GM12878 (cell line): ENCODE measurements at regions not wholly inside any gene's neighbourhood (a gene's known extent, or its start where the extent isn't known, plus 50 kb on each side); places are given as distances from the start of the nearest gene placed in this dataset.

Experiments
- ATAC-seq: fragments of 200-7000 bp; cut with Tn5 transposase; 3 replicates; pipeline ENCODE4 v1.9.1; 2020; ENCODE audit warnings: mild to moderate bottlenecking, moderate library complexity
- BruUV-seq: library from RNA; stranded (reverse); fragments of 400-500 nt; replicated peaks from 2 replicates; lab custom pipeline; 2021; lab: Mats Ljungman, UMichigan
- CTCF ChIA-PET: fragments of 300-600 bp; sonication (Branson Sonifier 250); formaldehyde crosslinking; extraction: SDS; loops from one replicate; lab custom pipeline; 2021; ENCODE audit warnings: inconsistent platforms; lab: Yijun Ruan, JAX
- POLR2A ChIA-PET: fragments of 350-600 bp; formaldehyde crosslinking; extraction: SDS; loops from one replicate; lab custom pipeline; 2021; ENCODE audit warnings: inconsistent platforms; lab: Charles Lee
- RAD21 ChIA-PET: fragments of 300-600 bp; sonication (Branson Sonifier 250); formaldehyde crosslinking; loops from one replicate; lab custom pipeline; 2023; ENCODE audit warnings: antibody characterized with exemption; ENCODE audit not compliant: unreplicated experiment; lab: Charles Lee
- SMC1A ChIA-PET: fragments of 300-600 bp; sonication (Branson Sonifier 250); formaldehyde crosslinking; loops from one replicate; lab custom pipeline; 2023; ENCODE audit not compliant: unreplicated experiment, uncharacterized antibody; lab: Charles Lee
- DNase-seq: peaks from one replicate; pipeline ENCODE4 v3.0.0-alpha.2; 2011; ENCODE audit warnings: low read depth, low spot score
- FAIRE-seq: peaks from 3 replicates; lab custom pipeline; 2011; peaks lifted over from hg19 to GRCh38; lab: Jason Lieb, UNC
- H2AFZ ChIP-seq: 2 replicates; pipeline ENCODE4 v1.6.0; 2011; ENCODE audit warnings: low read depth, low read length, control low read depth; ENCODE audit not compliant: control insufficient read depth
- H3K27ac ChIP-seq: 2 replicates; pipeline ENCODE4 v1.5.1; 2011; ENCODE audit warnings: control low read depth; ENCODE audit not compliant: control insufficient read depth, insufficient read depth
- H3K27me3 ChIP-seq, 2 experiments: replicated peaks in 1 of 2; 2 replicates each; pipeline versions ENCODE4 v1.6.0 to v1.6.1; 2011; ENCODE audit warnings: low read length in 1 of 2; ENCODE audit not compliant: control insufficient read depth in 2 of 2, insufficient read depth in 2 of 2
- H3K36me3 ChIP-seq, 2 experiments: 2 replicates each; pipeline ENCODE4 v1.5.1; 2011; ENCODE audit warnings: low read length in 1 of 2; ENCODE audit not compliant: control insufficient read depth in 2 of 2, insufficient read depth in 2 of 2
- H3K4me1 ChIP-seq: 2 replicates; pipeline ENCODE4 v1.6.1; 2011; ENCODE audit warnings: mild to moderate bottlenecking, low read length, moderate library complexity, mixed read lengths; ENCODE audit not compliant: control insufficient read depth, insufficient read depth
- H3K4me2 ChIP-seq: 2 replicates; pipeline ENCODE4 v1.6.0; 2011; ENCODE audit warnings: control low read depth; ENCODE audit not compliant: control insufficient read depth, insufficient read depth
- H3K4me3 ChIP-seq: fragments of 200-600 bp; sonication (generic); 2 replicates; pipeline ENCODE4 v1.5.1; 2016
- H3K79me2 ChIP-seq: 2 replicates; pipeline ENCODE4 v1.6.0; 2011; ENCODE audit warnings: low read length; ENCODE audit not compliant: control insufficient read depth, insufficient read depth
- H3K9ac ChIP-seq: 2 replicates; pipeline ENCODE4 v1.8.0; 2011; ENCODE audit warnings: low read length, control low read depth, mixed read lengths; ENCODE audit not compliant: control insufficient read depth, insufficient read depth
- H3K9me3 ChIP-seq: replicated peaks from 3 replicates; pipeline ENCODE4 v1.5.1; 2011; ENCODE audit warnings: mild to moderate bottlenecking, low read length; ENCODE audit not compliant: control insufficient read depth, insufficient read depth
- H4K20me1 ChIP-seq: 2 replicates; pipeline ENCODE4 v1.6.0; 2011; ENCODE audit not compliant: control insufficient read depth, insufficient read depth
- ASH2L ChIP-seq: fragments of 300-600, 200-600 bp; sonication (generic); IDR thresholded peaks from 2 replicates; pipeline ENCODE4 v1.6.1; 2017; ENCODE audit warnings: low read depth, mild to moderate bottlenecking, borderline replicate concordance
- BACH1 ChIP-seq: fragments of 450-650 bp; IDR thresholded peaks from 2 replicates; pipeline ENCODE4 v1.6.1; 2017; ENCODE audit warnings: mild to moderate bottlenecking, borderline replicate concordance
- CBFB ChIP-seq: IDR thresholded peaks from 2 replicates; pipeline ENCODE4 v1.6.1; 2016; ENCODE audit warnings: antibody characterized with exemption, low read depth
- CBX3 ChIP-seq: fragments of 200-600 bp; sonication (generic); IDR thresholded peaks from 2 replicates; pipeline ENCODE4 v1.6.1; 2016; ENCODE audit warnings: low read depth, borderline replicate concordance
- DPF2 ChIP-seq: fragments of 450-650 bp; IDR thresholded peaks from 2 replicates; pipeline ENCODE4 v1.6.1; 2017; ENCODE audit warnings: mild to moderate bottlenecking
- EED ChIP-seq: sonication (generic); IDR thresholded peaks from 2 replicates; pipeline ENCODE4 v1.6.1; 2016; ENCODE audit warnings: antibody characterized with exemption, low read depth
- FOS ChIP-seq: IDR thresholded peaks from 3 replicates; pipeline ENCODE4 v1.6.1; 2011; ENCODE audit warnings: borderline replicate concordance; ENCODE audit not compliant: insufficient read length; ENCODE audit errors: extremely low read depth
- HSF1 ChIP-seq: fragments of 150-350 bp; IDR thresholded peaks from 2 replicates; pipeline ENCODE4 v1.6.1; 2014; ENCODE audit warnings: mild to moderate bottlenecking, low read depth, low read length
- MEF2B ChIP-seq: fragments of 450-650 bp; IDR thresholded peaks from 2 replicates; pipeline ENCODE4 v1.6.1; 2018; ENCODE audit warnings: mild to moderate bottlenecking, moderate library complexity; ENCODE audit not compliant: partially characterized antibody, poor library complexity, severe bottlenecking
- MTA2 ChIP-seq: fragments of 450-650 bp; IDR thresholded peaks from 2 replicates; pipeline ENCODE4 v1.6.1; 2016; ENCODE audit warnings: low read depth, mild to moderate bottlenecking, moderate library complexity
- MTA3 ChIP-seq: IDR thresholded peaks from 2 replicates; pipeline ENCODE4 v1.6.1; 2012; ENCODE audit warnings: low read length, inconsistent platforms, borderline replicate concordance
- PML ChIP-seq: IDR thresholded peaks from 2 replicates; pipeline ENCODE4 v1.6.1; 2012; ENCODE audit warnings: low read length, inconsistent platforms
- ZNF622 ChIP-seq: fragments of 450-650 bp; IDR thresholded peaks from 2 replicates; pipeline ENCODE4 v1.6.1; 2017; ENCODE audit warnings: mild to moderate bottlenecking, inconsistent platforms
- WGBS: methylation state at CpG from one replicate; pipeline ENCODE4 v1.1.6; 2016; ENCODE audit warnings: low lambda C conversion rate; ENCODE audit not compliant: insufficient replicate concordance, insufficient coverage; ENCODE audit errors: missing lambda C conversion rate; 5-methylcytosine and 5-hydroxymethylcytosine counted together
- in situ Hi-C: fragments of 300-500 bp; cut with MboI; formaldehyde crosslinking; loops from 9 replicates; pipeline ENCODE4 v1.14.3; 2018; ENCODE audit warnings: mixed read lengths
- intact Hi-C: fragments of 100-400 bp; cut with micrococcal nuclease; formaldehyde crosslinking; loops from one replicate; pipeline ENCODE4 v1.14.2; 2022; ENCODE audit not compliant: unreplicated experiment

GRCh38 chr16:5979905-5980550, 882.4 kb upstream of the EEF2KMT start:
- no peak for FAIRE-seq
- in situ Hi-C loops (no loop called here), intact Hi-C loops (no loop called here)
- BruUV-seq: no TSS peak
- no peak overlapping the region for H3K27ac ChIP-seq
- H3K4me1 ChIP-seq: no peaks in the 10 kb centered on the region
- H3K4me2 ChIP-seq: no peak overlapping the region
- no peaks in the 10 kb centered on the region for H3K36me3 ChIP-seq
- H2AFZ ChIP-seq: no peak overlapping the region
- WGBS: 4% methylated on average over 10 of the region's 10 CpGs
- ATAC-seq: no peak
- DNase-seq: no peak
- SMC1A ChIA-PET: no interaction called here
- H3K79me2 ChIP-seq: no peaks in the 10 kb centered on the region
- RAD21 ChIA-PET: no interaction called here
- H3K4me3 ChIP-seq: no peak overlapping the region
- POLR2A ChIA-PET: no interaction called here
- no peaks in the 10 kb centered on the region for H3K9me3 ChIP-seq
- H3K9ac ChIP-seq: no peak overlapping the region
- CTCF ChIA-PET: no interaction called here
- H3K27me3 ChIP-seq: no peaks in the 10 kb centered on the region
- TF ChIP-seq ZNF622: no peak
- no peak for TF ChIP-seq MTA3
- no peak for TF ChIP-seq HSF1
- no peak for TF ChIP-seq CBFB
- H4K20me1 ChIP-seq: no peaks in the 10 kb centered on the region

- Histone ChIP-seq H3K79me2 (no peaks in the 10 kb centered on the region), H3K27me3 (no peaks in the 10 kb centered on the region), H3K9me3 (no peaks in the 10 kb centered on the region), H3K4me2 (no peak overlapping the region), H3K36me3 (no peaks in the 10 kb centered on the region), H3K27ac (no peak overlapping the region), H3K4me1 (no peaks in the 10 kb centered on the region), H4K20me1 (no peaks in the 10 kb centered on the region), H2AFZ (no peak overlapping the region), H3K9ac (no peak overlapping the region), H3K4me3 (no peak overlapping the region)
- no TSS peak for BruUV-seq
- WGBS: 16% methylated on average over 9 of the region's 9 CpGs
- in situ Hi-C loops (no loop called here), intact Hi-C loops (no loop called here)
- ChIA-PET CTCF (no interaction called here), POLR2A (interaction anchor here (0.7 kb wide), 1 partner anchor 8 kb away, joined by 3 read pairs; no protein-coding TSS in a partner anchor), SMC1A (no interaction called here), RAD21 (no interaction called here)
- no peak for DNase-seq
- no peak for FAIRE-seq
- no peak for ATAC-seq
- TF ChIP-seq MEF2B: no peak
- no peak for TF ChIP-seq ASH2L
- no peak for TF ChIP-seq CBX3
- no peak for TF ChIP-seq BACH1
- TF ChIP-seq EED: no peak
- no peak for TF ChIP-seq FOS
- TF ChIP-seq MTA2: no peak
- no peak for TF ChIP-seq DPF2
- TF ChIP-seq PML: no peak
Observed at GRCh38 chr16:5977329-5977728, 879.7 kb upstream of the EEF2KMT start.
